Calu3 (cell line): ENCODE measurements at regions not wholly inside any gene's neighbourhood (a gene's known extent, or its start where the extent isn't known, plus 50 kb on each side); places are given as distances from the start of the nearest gene placed in this dataset.

Experiments
- BruUV-seq: library from RNA; stranded (reverse); fragments of 400-500 nt; replicated peaks from 2 replicates; lab custom pipeline; 2021; lab: Mats Ljungman, UMichigan
- CTCF ChIA-PET: fragments of 300-600 bp; sonication (Branson Sonifier 250); formaldehyde crosslinking; loops from one replicate; lab custom pipeline; 2022; ENCODE audit warnings: antibody characterized with exemption; lab: Charles Lee
- DNase-seq: peaks from one replicate; pipeline ENCODE4 v3.0.0; 2022
- H3K27ac Mint-ChIP-seq: one replicate; pipeline ENCODE4 v1.8.0; 2022; ENCODE audit warnings: mixed read lengths; ENCODE audit not compliant: unreplicated experiment
- H3K27me3 Mint-ChIP-seq: one replicate; pipeline ENCODE4 v1.8.0; 2022; ENCODE audit warnings: mixed read lengths; ENCODE audit not compliant: unreplicated experiment
- H3K36me3 Mint-ChIP-seq: one replicate; pipeline ENCODE4 v1.8.0; 2022; ENCODE audit warnings: mild to moderate bottlenecking, moderate library complexity, mixed read lengths; ENCODE audit not compliant: insufficient read depth, unreplicated experiment
- H3K4me1 Mint-ChIP-seq: one replicate; pipeline ENCODE4 v1.8.0; 2022; ENCODE audit warnings: mild to moderate bottlenecking, low read depth, mixed read lengths; ENCODE audit not compliant: unreplicated experiment
- H3K4me3 Mint-ChIP-seq: one replicate; pipeline ENCODE4 v1.8.0; 2022; ENCODE audit warnings: mild to moderate bottlenecking, low read depth, moderate library complexity, mixed read lengths; ENCODE audit not compliant: unreplicated experiment
- H3K9me3 Mint-ChIP-seq: one replicate; pipeline ENCODE4 v1.8.0; 2022; ENCODE audit warnings: low read depth, mixed read lengths; ENCODE audit not compliant: unreplicated experiment
- intact Hi-C: fragments of 100-400 bp; cut with micrococcal nuclease; formaldehyde crosslinking; loops from one replicate; pipeline ENCODE4 v1.10.0; 2022; ENCODE audit not compliant: unreplicated experiment
- TF ChIP-seq, protein P1 (sequence below): fragments of 200-600 bp; IDR thresholded peaks from one replicate; pipeline ENCODE4 v1.8.0; 2022; ENCODE audit warnings: antibody characterized with exemption; ENCODE audit not compliant: unreplicated experiment

DNA sequence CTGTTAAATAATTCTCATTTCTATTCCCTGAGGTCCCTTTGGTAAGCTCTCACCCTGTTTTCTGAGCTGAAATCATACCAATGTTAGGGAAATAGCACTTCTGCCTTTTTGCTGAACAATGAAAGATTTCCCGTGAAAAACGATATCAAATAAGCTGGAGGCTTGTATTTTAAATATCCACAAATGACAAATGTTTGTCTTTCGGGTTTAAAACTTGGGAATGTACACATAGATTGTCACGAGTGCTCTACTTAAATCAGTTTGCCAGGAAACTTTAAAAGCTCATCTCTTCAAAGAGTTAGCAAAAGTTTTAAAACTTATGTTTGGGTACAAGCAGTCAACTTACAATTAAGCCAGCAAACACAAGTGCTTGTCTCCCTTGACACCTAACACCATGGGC is 393.5 kb upstream of the MON1B start:
- no peak overlapping the region for H3K4me3 Mint-ChIP-seq
- intact Hi-C loops = no loop called here
- DNase-seq = no peak
- H3K27me3 Mint-ChIP-seq = no peaks in the 10 kb centered on the region
- no peak overlapping the region for H3K27ac Mint-ChIP-seq
- H3K4me1 Mint-ChIP-seq = no peaks in the 10 kb centered on the region
- CTCF ChIA-PET = no interaction called here
- H3K9me3 Mint-ChIP-seq = peaks cover 2% of the 10 kb centered on the region
- BruUV-seq = no TSS peak
- H3K36me3 Mint-ChIP-seq = no peaks in the 10 kb centered on the region
- TF ChIP-seq, protein P1, sequence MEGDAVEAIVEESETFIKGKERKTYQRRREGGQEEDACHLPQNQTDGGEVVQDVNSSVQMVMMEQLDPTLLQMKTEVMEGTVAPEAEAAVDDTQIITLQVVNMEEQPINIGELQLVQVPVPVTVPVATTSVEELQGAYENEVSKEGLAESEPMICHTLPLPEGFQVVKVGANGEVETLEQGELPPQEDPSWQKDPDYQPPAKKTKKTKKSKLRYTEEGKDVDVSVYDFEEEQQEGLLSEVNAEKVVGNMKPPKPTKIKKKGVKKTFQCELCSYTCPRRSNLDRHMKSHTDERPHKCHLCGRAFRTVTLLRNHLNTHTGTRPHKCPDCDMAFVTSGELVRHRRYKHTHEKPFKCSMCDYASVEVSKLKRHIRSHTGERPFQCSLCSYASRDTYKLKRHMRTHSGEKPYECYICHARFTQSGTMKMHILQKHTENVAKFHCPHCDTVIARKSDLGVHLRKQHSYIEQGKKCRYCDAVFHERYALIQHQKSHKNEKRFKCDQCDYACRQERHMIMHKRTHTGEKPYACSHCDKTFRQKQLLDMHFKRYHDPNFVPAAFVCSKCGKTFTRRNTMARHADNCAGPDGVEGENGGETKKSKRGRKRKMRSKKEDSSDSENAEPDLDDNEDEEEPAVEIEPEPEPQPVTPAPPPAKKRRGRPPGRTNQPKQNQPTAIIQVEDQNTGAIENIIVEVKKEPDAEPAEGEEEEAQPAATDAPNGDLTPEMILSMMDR = no peak

DNA sequence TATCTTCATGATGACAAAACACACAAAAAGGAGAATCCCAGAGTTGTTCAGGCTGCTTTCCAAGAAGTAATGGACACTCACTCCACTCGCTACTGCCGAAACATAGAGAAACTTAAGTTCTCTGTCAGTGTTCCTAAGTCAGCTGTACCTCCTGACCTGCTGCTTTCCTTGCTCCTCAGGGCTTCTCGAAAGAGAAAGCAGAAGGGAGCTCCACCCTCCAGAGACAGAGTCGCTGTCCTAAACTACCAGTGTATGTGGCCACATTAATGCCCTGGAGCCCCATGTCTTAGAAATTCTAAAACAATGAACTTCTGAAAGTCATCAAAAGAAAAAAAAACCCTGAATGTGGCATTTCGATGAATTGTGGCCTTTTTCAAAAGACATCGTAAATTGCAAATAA is 390.8 kb upstream of the MON1B start:
- intact Hi-C loops = no loop called here
- Mint-ChIP-seq H3K4me3 (no peak overlapping the region), H3K27me3 (no peaks in the 10 kb centered on the region), H3K36me3 (no peaks in the 10 kb centered on the region), H3K4me1 (peaks cover 12% of the 10 kb centered on the region), H3K9me3 (peaks cover 6% of the 10 kb centered on the region), H3K27ac (no peak overlapping the region)
- CTCF ChIA-PET = no interaction called here
- no TSS peak for BruUV-seq
- TF ChIP-seq, protein P1 = no peak
- DNase-seq = no peak

DNA sequence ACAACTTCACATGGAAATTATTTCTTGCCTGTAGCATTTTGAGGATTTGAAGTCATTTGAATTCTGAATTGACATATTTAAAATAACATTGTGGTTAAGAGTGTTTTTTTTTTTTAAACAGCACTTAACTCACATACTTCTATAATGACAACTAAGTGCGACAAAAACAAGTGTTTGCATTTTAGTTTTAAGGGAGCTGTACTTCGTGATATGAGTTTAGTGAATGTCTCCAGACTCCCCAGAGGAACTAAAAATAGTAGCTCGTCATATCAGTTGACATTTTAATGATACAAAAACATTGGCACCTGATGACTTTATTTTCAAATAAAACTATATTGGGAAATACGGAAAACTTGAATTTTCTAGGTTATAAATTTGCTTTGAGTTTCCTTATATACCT is 389.6 kb upstream of the MON1B start:
- CTCF ChIA-PET = no interaction called here
- Mint-ChIP-seq H3K27ac (no peak overlapping the region), H3K9me3 (peaks cover 6% of the 10 kb centered on the region), H3K4me3 (no peak overlapping the region), H3K36me3 (no peaks in the 10 kb centered on the region), H3K4me1 (peaks cover 17% of the 10 kb centered on the region), H3K27me3 (no peaks in the 10 kb centered on the region)
- intact Hi-C loops = no loop called here
- DNase-seq = no peak
- no TSS peak for BruUV-seq
- TF ChIP-seq, protein P1 = no peak

DNA sequence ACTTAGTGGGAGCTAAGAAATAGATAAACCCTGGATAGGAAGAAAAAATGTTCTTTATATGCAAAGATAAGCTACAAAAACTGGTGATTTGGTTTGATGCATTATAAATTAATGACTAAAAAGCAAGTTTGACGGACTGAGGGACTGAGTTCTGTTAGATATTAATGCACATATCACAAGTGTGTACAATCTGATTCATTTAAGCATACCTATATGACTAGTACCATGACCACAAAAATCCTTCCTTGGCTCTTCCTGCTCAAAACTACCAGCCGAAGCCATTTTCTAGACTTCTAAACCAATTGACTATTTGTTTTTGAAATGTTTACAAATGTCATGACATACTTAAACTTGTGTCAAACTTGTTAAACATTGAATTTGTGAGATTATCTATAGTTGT is 374.5 kb upstream of the MON1B start:
- Mint-ChIP-seq H3K4me3 (no peak overlapping the region), H3K9me3 (peaks cover 4% of the 10 kb centered on the region), H3K36me3 (no peaks in the 10 kb centered on the region), H3K4me1 (no peaks in the 10 kb centered on the region), H3K27ac (no peak overlapping the region), H3K27me3 (no peaks in the 10 kb centered on the region)
- intact Hi-C loops = no loop called here
- CTCF ChIA-PET = no interaction called here
- BruUV-seq = no TSS peak
- TF ChIP-seq, protein P1 = no peak
- no peak for DNase-seq
